ENCODE measurements at regions not wholly inside any gene's neighbourhood (a gene's known extent, or its start where the extent isn't known, plus 50 kb on each side); places are given as distances from the start of the nearest gene placed in this dataset.

- TF ChIP-seq WT1 (tag by site-specific recombination; IDR thresholded peaks at IDR 0.05), result no peak
- TF ChIP-seq CTCF (tag by site-specific recombination; IDR thresholded peaks at IDR 0.05), result no peak
Measured at GRCh38 chr4:176432811-176433540, 113.2 kb downstream of the SPCS3 start.
